Kidney epithelial cell (primary cell): ENCODE measurements at regions not wholly inside any gene's neighbourhood (a gene's known extent, or its start where the extent isn't known, plus 50 kb on each side); places are given as distances from the start of the nearest gene placed in this dataset.

ENCODE experiments used
- DNase-seq: peaks from one replicate; pipeline ENCODE4 v3.0.0-alpha.2; 2010; ENCODE audit warnings: low read depth
- H3K27me3 ChIP-seq: 2 replicates; pipeline ENCODE4 v1.6.0; 2011; ENCODE audit warnings: low read length; ENCODE audit not compliant: control insufficient read depth, insufficient read depth
- H3K36me3 ChIP-seq: 2 replicates; pipeline ENCODE4 v1.5.1; 2011; ENCODE audit warnings: low read length; ENCODE audit not compliant: control insufficient read depth, insufficient read depth
- H3K4me3 ChIP-seq: 2 replicates; pipeline ENCODE4 v1.5.1; 2011; ENCODE audit warnings: low read depth, mild to moderate bottlenecking, control low read depth, low read length
- TF ChIP-seq, protein P1 (sequence below): IDR thresholded peaks from 2 replicates; pipeline ENCODE4 v1.5.1; 2011; ENCODE audit warnings: mild to moderate bottlenecking, moderate library complexity, low read length, control low read depth, inconsistent platforms; ENCODE audit not compliant: insufficient read depth, poor library complexity, severe bottlenecking

DNA sequence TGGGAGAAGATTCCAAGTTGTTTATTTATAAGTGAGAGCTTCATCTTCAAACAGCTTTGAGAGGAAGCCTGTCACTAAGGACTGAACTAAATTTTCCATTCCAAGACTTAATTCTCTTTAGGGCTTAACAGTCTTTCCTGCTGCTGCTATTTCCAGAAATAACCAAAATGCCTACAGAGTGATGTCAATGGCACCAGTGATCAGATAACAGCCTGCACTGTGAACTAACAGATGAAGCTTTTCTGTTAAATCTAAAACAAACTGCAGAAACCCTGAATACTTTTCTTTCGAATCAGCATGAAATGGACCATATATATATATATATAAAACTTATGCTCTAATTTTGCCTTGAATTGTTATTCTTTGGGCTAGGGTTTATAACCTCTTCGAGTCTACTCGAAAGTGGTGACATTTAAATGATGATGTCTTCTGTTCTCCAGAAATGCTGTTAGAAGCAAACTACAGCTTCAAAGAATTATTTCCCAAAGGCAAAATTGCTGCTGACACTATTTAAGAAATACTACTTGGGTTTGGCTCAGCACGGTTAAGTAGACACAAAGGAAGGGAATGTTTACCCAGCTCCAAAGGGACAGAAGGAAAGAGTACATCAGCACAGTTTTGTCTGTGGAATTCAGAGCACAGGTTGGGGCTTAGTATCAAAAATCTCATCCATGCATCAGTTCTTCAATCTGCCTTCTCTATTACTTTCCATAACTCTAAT, 238.5 kb upstream of the LRRN1 start:
- H3K36me3 ChIP-seq = no peaks in the 10 kb centered on the region
- TF ChIP-seq, protein P1, sequence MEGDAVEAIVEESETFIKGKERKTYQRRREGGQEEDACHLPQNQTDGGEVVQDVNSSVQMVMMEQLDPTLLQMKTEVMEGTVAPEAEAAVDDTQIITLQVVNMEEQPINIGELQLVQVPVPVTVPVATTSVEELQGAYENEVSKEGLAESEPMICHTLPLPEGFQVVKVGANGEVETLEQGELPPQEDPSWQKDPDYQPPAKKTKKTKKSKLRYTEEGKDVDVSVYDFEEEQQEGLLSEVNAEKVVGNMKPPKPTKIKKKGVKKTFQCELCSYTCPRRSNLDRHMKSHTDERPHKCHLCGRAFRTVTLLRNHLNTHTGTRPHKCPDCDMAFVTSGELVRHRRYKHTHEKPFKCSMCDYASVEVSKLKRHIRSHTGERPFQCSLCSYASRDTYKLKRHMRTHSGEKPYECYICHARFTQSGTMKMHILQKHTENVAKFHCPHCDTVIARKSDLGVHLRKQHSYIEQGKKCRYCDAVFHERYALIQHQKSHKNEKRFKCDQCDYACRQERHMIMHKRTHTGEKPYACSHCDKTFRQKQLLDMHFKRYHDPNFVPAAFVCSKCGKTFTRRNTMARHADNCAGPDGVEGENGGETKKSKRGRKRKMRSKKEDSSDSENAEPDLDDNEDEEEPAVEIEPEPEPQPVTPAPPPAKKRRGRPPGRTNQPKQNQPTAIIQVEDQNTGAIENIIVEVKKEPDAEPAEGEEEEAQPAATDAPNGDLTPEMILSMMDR = no peak
- no peak for DNase-seq
- H3K27me3 ChIP-seq = no peaks in the 10 kb centered on the region
- H3K4me3 ChIP-seq = no peak overlapping the region

DNA sequence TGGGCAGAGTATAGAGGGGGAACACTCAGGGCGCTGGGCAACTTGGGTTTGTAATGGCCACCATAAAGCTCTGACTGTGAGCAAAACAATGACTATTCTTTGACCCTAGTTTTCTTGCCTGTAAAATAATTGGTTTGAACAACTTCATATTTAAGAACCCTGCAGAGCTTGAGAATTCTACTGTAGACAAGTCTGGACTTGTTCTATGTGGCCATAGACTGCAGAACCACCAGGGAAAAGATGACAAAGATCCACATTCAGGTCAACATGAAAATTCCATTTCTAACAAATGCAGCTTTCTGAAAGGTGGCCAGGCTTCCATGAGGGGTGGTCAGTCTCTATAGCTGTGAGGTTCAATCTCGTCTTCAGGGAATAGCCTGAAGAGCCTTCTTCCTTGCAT, 239.4 kb upstream of the LRRN1 start:
- Histone ChIP-seq H3K36me3 (no peaks in the 10 kb centered on the region), H3K27me3 (no peaks in the 10 kb centered on the region), H3K4me3 (no peak overlapping the region)
- TF ChIP-seq, protein P1 = no peak
- no peak for DNase-seq

DNA sequence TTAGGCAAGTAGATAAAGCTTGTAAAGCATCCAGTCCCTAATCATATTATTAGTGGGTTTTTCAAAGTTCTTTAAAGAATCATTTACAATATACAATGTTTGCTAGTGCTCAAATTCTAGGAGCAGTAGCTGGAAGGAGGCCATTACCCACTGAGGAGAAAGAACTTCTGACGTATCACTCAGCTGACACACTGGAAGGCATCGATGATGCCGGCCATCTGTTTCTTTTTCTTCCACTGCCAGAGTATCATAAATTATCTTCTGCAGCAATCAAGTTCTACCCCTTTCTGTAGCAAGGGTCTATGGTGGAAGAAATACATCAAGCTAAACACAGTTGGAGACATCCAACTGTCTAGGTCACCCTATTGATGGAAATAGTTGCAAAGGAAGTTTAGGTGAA, 243.2 kb upstream of the LRRN1 start:
- Histone ChIP-seq H3K4me3 (no peak overlapping the region), H3K27me3 (no peaks in the 10 kb centered on the region), H3K36me3 (no peaks in the 10 kb centered on the region)
- TF ChIP-seq, protein P1 = no peak
- no peak for DNase-seq

DNA sequence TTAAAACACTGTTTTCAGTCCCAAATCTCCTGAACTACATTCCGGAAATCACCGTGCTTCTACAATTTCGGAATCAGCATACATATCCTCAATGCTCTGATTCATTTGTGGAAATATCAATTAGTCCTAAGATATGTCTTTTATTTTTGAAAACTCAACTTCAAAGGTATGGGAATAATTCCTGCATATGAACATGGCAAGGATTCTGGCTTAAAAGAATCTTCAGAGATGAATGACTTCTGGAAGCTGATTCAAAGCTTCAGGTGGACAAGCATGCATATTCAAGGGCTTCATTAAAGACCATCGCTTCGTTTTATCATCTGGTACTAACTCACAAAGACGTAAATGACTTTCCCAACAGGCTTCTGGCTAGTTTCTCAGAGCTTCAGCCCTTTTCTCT, 246.0 kb upstream of the LRRN1 start:
- no peak for DNase-seq
- H3K27me3 ChIP-seq = no peaks in the 10 kb centered on the region
- TF ChIP-seq, protein P1 = no peak
- no peak overlapping the region for H3K4me3 ChIP-seq
- H3K36me3 ChIP-seq = no peaks in the 10 kb centered on the region

DNA sequence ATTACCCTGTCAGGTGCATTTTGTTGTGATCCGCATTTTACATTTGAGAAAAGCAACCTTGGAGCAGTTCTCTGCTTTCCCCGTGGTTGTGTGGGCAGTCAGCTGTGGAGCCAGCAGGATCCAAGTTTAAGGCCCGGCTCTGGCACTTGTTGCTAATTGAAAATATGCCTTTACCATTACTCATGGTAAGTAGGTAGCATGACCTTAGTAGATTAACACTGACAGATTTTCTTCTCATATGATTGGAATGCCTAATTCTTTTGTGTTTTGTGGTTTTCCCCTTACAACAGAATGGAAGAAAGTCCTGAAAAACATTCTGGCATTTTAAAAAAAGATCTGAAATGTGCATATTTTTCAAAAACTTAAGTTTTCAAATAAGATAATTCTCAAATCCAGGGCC, 246.5 kb upstream of the LRRN1 start:
- TF ChIP-seq, protein P1 = no peak
- Histone ChIP-seq H3K4me3 (no peak overlapping the region), H3K36me3 (no peaks in the 10 kb centered on the region), H3K27me3 (no peaks in the 10 kb centered on the region)
- DNase-seq = no peak

DNA sequence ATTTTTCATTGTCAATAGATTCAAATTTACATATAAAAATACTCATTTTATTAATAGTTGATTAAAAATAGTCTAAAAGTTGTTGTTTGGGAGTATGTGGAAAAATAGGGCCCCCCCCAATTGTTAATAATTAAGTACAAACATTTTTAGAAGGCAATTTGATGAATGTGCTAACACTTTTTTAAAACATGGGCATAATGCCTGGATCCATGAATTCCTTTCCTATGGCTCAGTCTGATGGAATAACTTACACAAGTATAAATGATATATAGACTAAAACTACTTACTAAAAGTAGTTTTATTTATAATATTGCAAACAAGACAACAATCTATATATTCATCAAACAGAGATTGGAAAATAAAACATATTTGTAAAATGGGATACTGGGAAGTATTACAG, 247.2 kb upstream of the LRRN1 start:
- TF ChIP-seq, protein P1 = no peak
- Histone ChIP-seq H3K36me3 (no peaks in the 10 kb centered on the region), H3K27me3 (no peaks in the 10 kb centered on the region), H3K4me3 (no peak overlapping the region)
- DNase-seq = no peak
